AG10803 (cell line): ENCODE measurements at regions not wholly inside any gene's neighbourhood (a gene's known extent, or its start where the extent isn't known, plus 50 kb on each side); places are given as distances from the start of the nearest gene placed in this dataset.
"Not testable (repeated sequence)": the region's sequence is repeated elsewhere in the genome, so short reads cannot be mapped to it uniquely, and the experiment has no call there.

ENCODE experiments used
- DNase-seq: peaks from one replicate; pipeline ENCODE4 v3.0.0; 2010; ENCODE audit warnings: low read depth
- H3K4me3 ChIP-seq: 2 replicates; pipeline ENCODE4 v1.5.1; 2011; ENCODE audit warnings: mild to moderate bottlenecking, low read length, control low read depth
- CTCF ChIP-seq: conservative IDR thresholded peaks from 2 replicates; pipeline ENCODE4 v1.5.1; 2011; ENCODE audit warnings: mild to moderate bottlenecking, low read length, control low read depth, inconsistent platforms

- DNase-seq, result no peak
- H3K4me3 ChIP-seq, result no peak overlapping the region
- no peak for TF ChIP-seq CTCF
These were observed 602.2 kb downstream of the DSC3 start for GRCh38 chr18:30440351-30440750.

DNA sequence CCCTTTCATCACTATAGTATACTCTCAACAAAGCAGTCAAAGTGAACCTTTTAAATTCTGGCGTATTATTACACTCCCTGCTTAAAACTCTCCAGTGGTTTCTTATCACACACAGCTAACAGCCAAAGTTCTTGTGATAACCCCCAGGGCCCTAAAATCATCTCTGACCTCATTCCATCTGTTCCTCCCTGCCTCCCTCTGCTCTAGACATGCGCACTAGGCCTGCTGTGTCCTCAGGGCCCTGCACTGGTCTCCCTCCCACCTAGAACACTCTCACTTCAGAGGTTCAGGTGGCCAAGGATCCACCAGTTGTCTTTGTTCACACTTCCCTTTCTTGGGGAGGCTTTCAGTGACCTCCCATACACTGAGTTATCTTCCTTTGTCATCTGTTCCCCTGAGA, 603.4 kb downstream of the DSC3 start:
- DNase-seq, result no peak
- no peak overlapping the region for H3K4me3 ChIP-seq
- TF ChIP-seq CTCF, result no peak

- DNase-seq, result no peak
- TF ChIP-seq CTCF, result no peak
- no peak overlapping the region for H3K4me3 ChIP-seq
These were observed 610.2 kb downstream of the DSC3 start for GRCh38 chr18:30432349-30432748.

DNA sequence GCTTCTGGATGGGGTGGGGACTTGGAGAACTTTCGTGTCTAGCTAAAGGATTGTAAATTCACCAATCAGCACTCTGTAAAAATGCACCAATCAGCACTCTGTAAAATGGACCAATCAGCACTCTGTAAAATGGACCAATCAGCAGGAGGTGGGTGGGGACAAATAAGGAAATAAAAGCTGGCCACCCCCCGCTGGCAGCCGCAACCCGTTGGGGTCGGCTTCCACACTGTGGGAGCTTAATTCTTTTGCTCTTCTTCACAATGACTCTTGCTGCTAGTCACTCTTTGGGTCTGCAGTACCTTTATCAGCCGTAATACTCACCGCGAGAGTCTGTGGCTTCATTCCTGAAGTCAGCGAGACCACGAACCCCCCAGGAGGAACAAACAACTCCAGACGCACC, 623.1 kb downstream of the DSC3 start:
- DNase-seq, result not testable (repeated sequence)

DNA sequence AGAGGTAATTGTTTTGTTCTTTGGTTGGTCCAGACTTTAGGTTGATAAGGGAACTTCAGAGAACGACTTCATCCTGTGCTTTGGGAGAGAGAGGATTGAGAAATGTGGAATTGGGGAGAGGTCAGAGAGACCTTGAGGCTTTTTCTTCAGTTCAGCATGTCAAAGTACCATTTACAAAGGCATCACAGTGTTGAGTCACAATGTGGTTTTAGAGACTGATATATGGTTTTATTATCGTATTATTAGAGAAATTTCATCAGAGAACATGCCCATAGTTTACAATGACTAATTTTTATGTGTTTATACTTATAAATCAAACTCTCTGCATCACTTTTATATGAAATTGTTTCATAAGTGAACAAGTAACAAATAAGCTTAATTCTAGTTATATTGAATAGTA, 626.6 kb downstream of the DSC3 start:
- no peak overlapping the region for H3K4me3 ChIP-seq
- TF ChIP-seq CTCF, result no peak
- no peak for DNase-seq

More for the DNA sequence above, 623.1 kb downstream of the DSC3 start:
- not testable (repeated sequence) for H3K4me3 ChIP-seq

DNA sequence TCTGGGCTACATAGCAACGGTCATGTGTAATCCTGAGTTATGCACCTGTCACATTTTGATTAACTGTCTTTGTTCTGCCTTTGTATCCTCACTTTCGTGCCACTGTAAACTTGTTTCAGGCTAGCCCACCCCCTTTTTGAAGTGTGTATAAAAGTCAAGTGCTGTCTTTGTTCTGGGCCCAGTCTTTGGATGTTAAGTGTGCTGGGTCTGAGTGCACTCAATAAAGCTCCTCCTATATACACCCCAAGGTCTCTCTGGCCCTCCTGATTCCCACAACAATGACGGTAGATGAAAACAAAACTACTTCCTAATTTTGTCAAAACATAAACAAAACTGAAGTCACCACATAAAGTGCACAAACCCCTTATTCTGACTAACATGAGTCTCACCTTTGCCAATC, 633.4 kb downstream of the DSC3 start:
- H3K4me3 ChIP-seq, result no peak overlapping the region
- no peak for TF ChIP-seq CTCF

DNA sequence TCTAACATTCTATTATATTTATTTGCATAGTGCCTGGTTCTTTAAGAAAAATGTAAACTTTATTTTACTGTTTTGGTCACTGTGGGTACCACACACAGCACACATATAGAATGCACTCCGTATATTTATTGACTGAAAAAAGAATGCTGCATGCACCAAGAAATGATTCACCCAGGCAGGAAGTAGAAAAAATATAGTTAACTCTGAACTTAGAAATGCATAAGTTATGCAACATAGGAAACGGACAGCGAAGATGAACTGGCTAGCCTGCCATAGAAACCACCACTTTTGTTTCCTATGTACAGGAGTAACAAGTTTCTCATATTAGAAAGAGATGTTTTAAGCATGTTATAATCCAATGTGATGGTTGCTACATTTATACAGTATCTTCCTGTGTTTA, 635.8 kb downstream of the DSC3 start:
- H3K4me3 ChIP-seq, result no peak overlapping the region
- DNase-seq, result no peak
- TF ChIP-seq CTCF, result no peak

More for the DNA sequence above, 633.4 kb downstream of the DSC3 start:
- DNase-seq, result no peak

- H3K4me3 ChIP-seq, result no peak overlapping the region
- TF ChIP-seq CTCF, result no peak
- no peak for DNase-seq
These were observed 637.5 kb downstream of the DSC3 start for GRCh38 chr18:30405038-30405437.
